Keratinocyte (primary cell): ENCODE measurements at regions not wholly inside any gene's neighbourhood (a gene's known extent, or its start where the extent isn't known, plus 50 kb on each side); places are given as distances from the start of the nearest gene placed in this dataset.

Experiments
- DNase-seq: peaks from one replicate; pipeline ENCODE4 v3.0.0-alpha.2; 2011; ENCODE audit warnings: low read depth, missing footprints, low spot score
- FAIRE-seq: peaks from 2 replicates; lab custom pipeline; 2011; peaks lifted over from hg19 to GRCh38; lab: Jason Lieb, UNC
- H2AFZ ChIP-seq: 2 replicates; pipeline ENCODE4 v1.6.0; 2012; ENCODE audit warnings: low read length, control low read depth, inconsistent platforms; ENCODE audit not compliant: control insufficient read depth
- H3K27ac ChIP-seq: 2 replicates; pipeline ENCODE4 v1.5.1; 2011; ENCODE audit warnings: low read length; ENCODE audit not compliant: control insufficient read depth, insufficient read depth
- H3K27me3 ChIP-seq: 3 replicates; pipeline ENCODE4 v1.6.0; 2011; ENCODE audit warnings: low read length; ENCODE audit not compliant: control insufficient read depth, insufficient read depth; ENCODE audit errors: extremely low read depth
- H3K36me3 ChIP-seq, 2 experiments: 2 replicates in 1 of 2; 3 replicates in 1 of 2; pipeline ENCODE4 v1.5.1; 2011; ENCODE audit warnings: low read length in 2 of 2, mild to moderate bottlenecking in 1 of 2; ENCODE audit not compliant: control insufficient read depth in 2 of 2, insufficient read depth in 2 of 2; ENCODE audit errors: extremely low read depth in 1 of 2
- H3K4me1 ChIP-seq: 3 replicates; pipeline ENCODE4 v1.5.1; 2011; ENCODE audit warnings: low read length; ENCODE audit not compliant: control insufficient read depth, insufficient read depth; ENCODE audit errors: extremely low read depth
- H3K4me2 ChIP-seq: 3 replicates; pipeline ENCODE4 v1.6.0; 2011; ENCODE audit warnings: low read depth, low read length; ENCODE audit not compliant: control insufficient read depth, insufficient read depth; ENCODE audit errors: extremely low read depth
- H3K4me3 ChIP-seq, 3 experiments: fragments of 200-600 bp in 1 of 3; sonication (generic) in 1 of 3; 2 replicates in 2 of 3; 3 replicates in 1 of 3; pipeline ENCODE4 v1.5.1; 2011 to 2016; ENCODE audit warnings: low read length in 3 of 3, mild to moderate bottlenecking in 3 of 3, control low read depth in 2 of 3, inconsistent platforms in 1 of 3, low read depth in 1 of 3, mixed read lengths in 1 of 3, mixed run types in 1 of 3, moderate library complexity in 1 of 3; ENCODE audit not compliant: control insufficient read depth in 2 of 3, insufficient read depth in 2 of 3; ENCODE audit errors: extremely low read depth in 1 of 3
- H3K79me2 ChIP-seq: 2 replicates; pipeline ENCODE4 v1.6.0; 2012; ENCODE audit warnings: low read length; ENCODE audit not compliant: control insufficient read depth, insufficient read depth
- H3K9ac ChIP-seq: 3 replicates; pipeline ENCODE4 v1.6.0; 2011; ENCODE audit warnings: low read length; ENCODE audit not compliant: control insufficient read depth, insufficient read depth; ENCODE audit errors: extremely low read depth
- H3K9me1 ChIP-seq: 3 replicates; pipeline ENCODE4 v1.6.0; 2011; ENCODE audit warnings: low read length; ENCODE audit not compliant: control insufficient read depth, insufficient read depth; ENCODE audit errors: extremely low read depth
- H3K9me3 ChIP-seq: 2 replicates; pipeline ENCODE4 v1.5.1; 2012; ENCODE audit warnings: low read depth, low read length; ENCODE audit not compliant: control insufficient read depth
- H4K20me1 ChIP-seq: 3 replicates; pipeline ENCODE4 v1.6.0; 2011; ENCODE audit warnings: low read length; ENCODE audit not compliant: control insufficient read depth, insufficient read depth; ENCODE audit errors: extremely low read depth
- EZH2 ChIP-seq: IDR thresholded peaks from one replicate; pipeline ENCODE4 v1.6.1; 2012; ENCODE audit warnings: inconsistent platforms, mild to moderate bottlenecking, low read length, moderate library complexity
- dilution Hi-C: fragments of 300-500 bp; cut with MboI; formaldehyde crosslinking; loops from one replicate; pipeline ENCODE4 v1.7.0; 2020; ENCODE audit warnings: low sequenced_read_pairs; ENCODE audit not compliant: extremely low pct_ligation_motif_present
- TF ChIP-seq, protein P1 (sequence below), 3 experiments: IDR thresholded peaks in 1 of 3; conservative IDR thresholded peaks in 1 of 3; optimal IDR thresholded peaks in 1 of 3; 2 replicates in 2 of 3; 3 replicates in 1 of 3; pipeline versions ENCODE3 to v1.5.1; 2011; ENCODE audit warnings: low read length in 3 of 3, mild to moderate bottlenecking in 3 of 3, moderate library complexity in 2 of 3, control low read depth in 1 of 3, inconsistent platforms in 1 of 3; ENCODE audit not compliant: insufficient read depth in 2 of 3; ENCODE audit errors: extremely low read depth in 1 of 3

DNA sequence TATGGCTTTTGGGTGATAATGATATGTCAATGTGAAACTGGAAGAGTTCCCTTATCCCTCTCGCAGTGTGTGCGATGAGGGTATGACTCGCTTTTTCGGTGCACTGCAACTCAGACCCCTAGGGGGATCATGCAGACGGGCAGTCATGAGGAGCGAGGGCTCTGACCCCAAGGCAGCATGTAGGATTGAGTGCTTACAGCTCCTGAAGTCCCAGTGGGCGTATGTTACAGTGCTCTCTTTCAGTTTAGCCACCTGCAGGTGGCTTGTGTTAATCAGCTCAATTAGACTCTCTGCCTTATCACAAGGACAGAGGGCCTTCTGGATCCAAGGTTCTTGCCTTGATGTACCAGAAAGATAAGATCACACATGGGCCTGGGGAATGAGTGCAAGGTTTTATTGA, 1269.9 kb upstream of the GYPC start:
- no peak overlapping the region for H3K4me2 ChIP-seq
- H3K4me1 ChIP-seq: no peaks in the 10 kb centered on the region
- H3K4me3 ChIP-seq: no peak overlapping the region
- DNase-seq: no peak
- H3K27me3 ChIP-seq: no peaks in the 10 kb centered on the region
- H3K79me2 ChIP-seq: no peaks in the 10 kb centered on the region
- no peaks in the 10 kb centered on the region for H3K9me1 ChIP-seq
- FAIRE-seq: no peak
- peaks cover 2% of the 10 kb centered on the region for H3K9me3 ChIP-seq
- no peaks in the 10 kb centered on the region for H3K36me3 ChIP-seq
- TF ChIP-seq, protein P1, sequence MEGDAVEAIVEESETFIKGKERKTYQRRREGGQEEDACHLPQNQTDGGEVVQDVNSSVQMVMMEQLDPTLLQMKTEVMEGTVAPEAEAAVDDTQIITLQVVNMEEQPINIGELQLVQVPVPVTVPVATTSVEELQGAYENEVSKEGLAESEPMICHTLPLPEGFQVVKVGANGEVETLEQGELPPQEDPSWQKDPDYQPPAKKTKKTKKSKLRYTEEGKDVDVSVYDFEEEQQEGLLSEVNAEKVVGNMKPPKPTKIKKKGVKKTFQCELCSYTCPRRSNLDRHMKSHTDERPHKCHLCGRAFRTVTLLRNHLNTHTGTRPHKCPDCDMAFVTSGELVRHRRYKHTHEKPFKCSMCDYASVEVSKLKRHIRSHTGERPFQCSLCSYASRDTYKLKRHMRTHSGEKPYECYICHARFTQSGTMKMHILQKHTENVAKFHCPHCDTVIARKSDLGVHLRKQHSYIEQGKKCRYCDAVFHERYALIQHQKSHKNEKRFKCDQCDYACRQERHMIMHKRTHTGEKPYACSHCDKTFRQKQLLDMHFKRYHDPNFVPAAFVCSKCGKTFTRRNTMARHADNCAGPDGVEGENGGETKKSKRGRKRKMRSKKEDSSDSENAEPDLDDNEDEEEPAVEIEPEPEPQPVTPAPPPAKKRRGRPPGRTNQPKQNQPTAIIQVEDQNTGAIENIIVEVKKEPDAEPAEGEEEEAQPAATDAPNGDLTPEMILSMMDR (optimal IDR thresholded peaks at IDR 0.05 in 1 of 3, IDR thresholded peaks at IDR 0.05 in 1 of 3, conservative IDR thresholded peaks at IDR 0.05 in 1 of 3; ENCODE audit: extremely low read depth in 1 of 3, insufficient read depth in 2 of 3, low read length in 3 of 3): no peak
- no peak for TF ChIP-seq EZH2
- no peak overlapping the region for H2AFZ ChIP-seq
- dilution Hi-C loops: no loop called here
- no peak overlapping the region for H3K9ac ChIP-seq
- H4K20me1 ChIP-seq: no peaks in the 10 kb centered on the region
- H3K27ac ChIP-seq: no peak overlapping the region

GRCh38 chr2:125397535-125398251, 1258.3 kb upstream of the GYPC start:
- Histone ChIP-seq H3K27me3 (no peaks in the 10 kb centered on the region), H3K4me2 (no peak overlapping the region), H2AFZ (no peak overlapping the region), H3K9ac (no peak overlapping the region), H3K79me2 (no peaks in the 10 kb centered on the region), H3K9me1 (no peaks in the 10 kb centered on the region), H3K27ac (no peak overlapping the region), H4K20me1 (no peaks in the 10 kb centered on the region), H3K4me1 (no peaks in the 10 kb centered on the region), H3K9me3 (no peaks in the 10 kb centered on the region), H3K4me3 (no peak overlapping the region), H3K36me3 (no peaks in the 10 kb centered on the region)
- FAIRE-seq: no peak
- DNase-seq: no peak
- dilution Hi-C loops: no loop called here
- TF ChIP-seq EZH2: no peak
- TF ChIP-seq, protein P1 (optimal IDR thresholded peaks at IDR 0.05 in 1 of 3, IDR thresholded peaks at IDR 0.05 in 1 of 3, conservative IDR thresholded peaks at IDR 0.05 in 1 of 3; ENCODE audit: extremely low read depth in 1 of 3, insufficient read depth in 2 of 3, low read length in 3 of 3): no peak
